ENCODE measurements at regions not wholly inside any gene's neighbourhood (a gene's known extent, or its start where the extent isn't known, plus 50 kb on each side); places are given as distances from the start of the nearest gene placed in this dataset.
"Not testable (repeated sequence)": the region's sequence is repeated elsewhere in the genome, so short reads cannot be mapped to it uniquely, and the experiment has no call there.

DNA sequence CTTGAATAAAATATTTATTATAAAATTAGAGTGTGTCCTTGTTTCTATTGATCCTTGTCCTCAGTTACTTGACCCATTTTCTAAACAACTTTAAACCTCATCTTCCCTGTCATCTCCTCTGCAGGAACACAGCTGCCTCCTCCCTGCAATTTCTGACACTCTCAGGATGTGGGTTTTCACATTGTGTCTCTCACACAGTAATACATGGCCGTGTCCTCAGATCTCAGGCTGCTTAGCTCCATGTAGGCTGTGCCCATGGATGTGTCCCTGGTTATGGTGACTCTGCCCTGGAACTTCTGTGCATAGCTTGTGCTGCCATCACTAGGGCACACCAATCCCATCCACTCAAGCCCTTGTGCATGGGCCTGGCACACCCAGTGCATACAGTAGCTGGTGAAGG, 577.1 kb downstream of the GOLGA6L6 start:
- DNase-seq (ENCODE audit: low spot score); FAIRE-seq: not testable (repeated sequence)

GRCh38 chr15:19956124-19956796, 585.3 kb downstream of the GOLGA6L6 start:
- DNase-seq (ENCODE audit: low spot score) = no peak
- FAIRE-seq = no peak

DNA sequence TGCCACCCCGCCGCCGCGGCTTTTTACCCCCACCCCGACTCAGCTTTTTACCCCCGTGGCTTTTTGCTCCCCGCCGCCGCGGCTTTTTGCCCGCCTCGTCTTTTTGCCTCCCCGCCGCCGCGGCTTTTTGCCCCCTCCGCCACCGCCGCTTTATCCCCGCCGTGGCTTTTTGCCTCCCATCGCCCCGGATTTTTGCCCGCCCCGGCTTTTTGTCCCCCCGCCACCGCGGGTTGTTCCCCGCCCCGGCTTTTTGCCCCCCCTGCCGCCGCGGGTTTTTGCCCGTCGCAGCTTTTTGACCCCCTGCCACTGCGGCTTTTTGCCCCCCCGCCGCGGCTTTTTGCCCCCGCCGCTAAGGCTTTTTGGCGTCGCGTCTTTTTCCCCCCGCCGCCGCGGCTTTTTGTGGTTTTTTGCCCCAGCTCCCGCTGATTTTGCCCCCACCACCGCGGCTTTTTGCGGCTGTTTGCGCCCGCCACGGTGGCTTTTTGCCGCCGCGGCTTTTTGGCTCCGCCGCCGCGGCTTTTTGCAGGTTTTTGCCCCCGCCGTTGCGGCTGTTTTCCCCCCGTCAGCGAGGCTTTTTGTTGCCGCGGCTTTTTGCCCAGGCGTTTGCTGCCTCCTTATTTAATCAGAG, 597.2 kb downstream of the GOLGA6L6 start:
- no peak for FAIRE-seq
- DNase-seq (ENCODE audit: low spot score) = no peak

- DNase-seq (ENCODE audit: low spot score) (no peak), FAIRE-seq (no peak)
These were observed 598.1 kb downstream of the GOLGA6L6 start for GRCh38 chr15:19943515-19943914.

DNA sequence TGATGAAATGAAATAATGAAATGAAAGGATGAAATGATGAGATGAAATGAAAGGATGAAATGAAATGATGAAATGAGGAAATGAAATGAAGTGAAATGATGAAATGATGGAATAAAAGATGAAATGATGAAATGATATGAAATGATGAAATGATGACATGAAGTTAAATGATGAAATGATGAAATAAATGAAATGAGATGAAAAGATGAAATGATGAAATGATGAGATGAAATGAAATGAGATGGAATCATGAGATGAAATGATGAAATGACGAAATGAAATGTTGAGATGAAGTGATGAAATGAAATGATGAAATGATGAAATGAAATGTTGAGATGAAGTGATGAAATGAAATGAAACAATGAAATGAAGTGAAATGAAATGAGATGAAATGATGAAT, 638.3 kb downstream of the GOLGA6L6 start:
- DNase-seq (ENCODE audit: low spot score); FAIRE-seq: not testable (repeated sequence)

- FAIRE-seq = not testable (repeated sequence)
These were observed 639.2 kb downstream of the GOLGA6L6 start for GRCh38 chr15:19902388-19902787.

GRCh38 chr15:19901414-19901813, 640.2 kb downstream of the GOLGA6L6 start:
- not testable (repeated sequence) for DNase-seq (ENCODE audit: low spot score); FAIRE-seq

More at GRCh38 chr15:19902388-19902787, 639.2 kb downstream of the GOLGA6L6 start:
- DNase-seq (ENCODE audit: low spot score) = not testable (repeated sequence)

DNA sequence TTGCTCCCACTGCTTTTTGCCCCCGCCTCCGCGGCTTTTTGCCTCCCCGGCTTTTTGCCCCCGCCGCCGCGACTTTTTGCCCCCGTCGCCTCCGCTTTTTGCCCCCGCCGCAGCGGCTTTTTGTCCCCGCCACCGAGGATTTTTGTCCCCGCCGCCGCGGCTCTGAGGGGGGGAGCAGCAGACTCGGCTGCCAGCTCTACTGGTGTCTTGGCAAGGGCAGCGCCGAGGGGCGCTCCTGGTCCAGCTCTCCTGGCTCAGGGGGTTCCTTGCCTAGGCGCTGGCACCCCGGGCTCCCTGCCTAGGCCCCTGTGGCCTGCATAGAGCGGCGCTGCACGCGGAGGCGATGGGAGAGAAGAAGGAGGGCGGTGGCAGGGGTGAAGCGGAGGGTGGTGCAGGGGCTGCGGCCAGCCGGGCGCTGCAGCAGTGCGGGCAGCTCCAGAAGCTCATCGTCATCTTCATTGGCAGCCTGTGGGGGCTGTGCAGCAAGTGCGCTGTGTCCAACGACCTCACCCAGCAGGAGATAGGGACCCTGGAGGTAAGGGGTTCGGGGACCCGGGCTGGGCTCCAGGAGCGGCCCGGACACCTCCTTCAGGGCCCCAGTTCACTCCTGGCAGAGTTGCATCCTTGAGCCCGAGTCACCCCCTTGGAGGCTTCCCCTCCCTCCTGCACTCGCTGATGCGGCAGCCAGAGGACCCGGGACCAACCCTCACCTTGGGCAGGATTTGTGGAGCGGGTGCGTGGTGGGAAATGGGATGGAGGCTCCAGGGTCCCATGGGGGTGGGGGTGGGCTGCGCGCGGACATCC, 642.4 kb downstream of the GOLGA6L6 start:
- FAIRE-seq = no peak
- DNase-seq (ENCODE audit: low spot score) = no peak

DNA sequence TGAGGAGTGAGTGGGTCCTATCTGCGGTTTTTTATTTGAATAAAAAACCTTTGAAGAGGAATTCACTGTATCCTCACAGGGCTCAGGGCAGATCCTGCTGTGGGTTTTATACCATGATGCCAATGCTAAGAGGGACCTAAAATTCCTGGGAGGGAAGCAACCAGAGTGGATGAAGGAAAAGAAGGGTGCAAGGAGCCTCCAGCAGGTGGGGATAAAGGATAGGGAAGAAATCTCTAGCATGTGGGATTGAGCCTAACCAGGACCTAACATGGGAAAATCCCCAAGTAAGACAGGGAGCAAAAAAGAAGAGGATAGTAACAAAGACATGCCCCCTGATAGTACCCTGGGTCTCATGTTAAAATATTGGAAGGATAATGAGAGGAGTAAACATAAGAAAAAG, 652.8 kb downstream of the GOLGA6L6 start:
- not testable (repeated sequence) for DNase-seq (ENCODE audit: low spot score); FAIRE-seq

DNA sequence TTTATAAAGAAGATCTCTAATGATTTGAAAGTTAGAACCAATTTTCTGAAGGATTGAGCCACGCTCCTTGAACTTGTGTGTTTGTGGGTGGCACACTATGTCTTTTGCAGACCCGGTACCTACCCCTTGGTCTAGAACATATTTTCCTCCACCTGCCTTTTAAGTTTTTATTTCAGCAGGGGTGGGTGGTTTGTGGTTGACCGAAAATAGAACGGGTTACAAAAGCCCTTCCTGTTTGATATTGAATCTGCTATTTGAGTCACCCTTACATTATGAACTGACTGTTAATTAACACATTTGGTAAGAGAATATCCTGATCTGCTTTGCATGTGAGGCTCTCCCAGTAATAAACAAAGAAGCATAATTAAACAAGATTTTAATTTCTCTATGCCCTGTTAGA, 697.5 kb downstream of the GOLGA6L6 start:
- not testable (repeated sequence) for FAIRE-seq; DNase-seq (ENCODE audit: low spot score)

Data from RCC 7860 (cell line).